NT2/D1 (cell line): ENCODE measurements at regions not wholly inside any gene's neighbourhood (a gene's known extent, or its start where the extent isn't known, plus 50 kb on each side); places are given as distances from the start of the nearest gene placed in this dataset.
"Not testable (repeated sequence)": the region's sequence is repeated elsewhere in the genome, so short reads cannot be mapped to it uniquely, and the experiment has no call there.

Experiments
- DNase-seq: peaks from one replicate; pipeline ENCODE4 v3.0.0-alpha.2; 2011; ENCODE audit warnings: low read depth, low spot score
- H3K27me3 ChIP-seq: 2 replicates; pipeline ENCODE4 v1.6.0; 2011; ENCODE audit warnings: mild to moderate bottlenecking; ENCODE audit not compliant: insufficient read length, insufficient read depth
- H3K36me3 ChIP-seq: 2 replicates; pipeline ENCODE4 v1.6.1; 2011; ENCODE audit warnings: mild to moderate bottlenecking, low read length, mixed read lengths; ENCODE audit not compliant: insufficient read depth, insufficient read length
- H3K4me1 ChIP-seq: 2 replicates; pipeline ENCODE4 v1.5.1; 2011; ENCODE audit not compliant: insufficient read depth, insufficient read length
- H3K4me3 ChIP-seq: 2 replicates; pipeline ENCODE4 v1.5.1; 2011; ENCODE audit warnings: low read depth; ENCODE audit not compliant: insufficient read length
- H3K9ac ChIP-seq: 2 replicates; pipeline ENCODE4 v1.6.0; 2011; ENCODE audit warnings: low read depth; ENCODE audit not compliant: insufficient read length
- H3K9me3 ChIP-seq: 2 replicates; pipeline ENCODE4 v1.5.1; 2011; ENCODE audit warnings: mild to moderate bottlenecking, low read length; ENCODE audit not compliant: insufficient read depth
- SUZ12 ChIP-seq: IDR thresholded peaks from 2 replicates; pipeline ENCODE4 v1.6.1; 2011; ENCODE audit not compliant: insufficient read length, insufficient read depth; ENCODE audit errors: extremely low read depth
- YY1 ChIP-seq: IDR thresholded peaks from 2 replicates; pipeline ENCODE4 v1.6.1; 2011; ENCODE audit not compliant: insufficient read length, insufficient read depth
- ZNF274 ChIP-seq: IDR thresholded peaks from 2 replicates; pipeline ENCODE4 v1.6.1; 2011; ENCODE audit warnings: mild to moderate bottlenecking, low read depth, low read length

GRCh38 chr6:40865259-40865658, 173.8 kb downstream of the UNC5CL start:
- not testable (repeated sequence) for H3K9ac ChIP-seq, DNase-seq, H3K4me3 ChIP-seq, H3K36me3 ChIP-seq, H3K4me1 ChIP-seq, H3K27me3 ChIP-seq
- peaks cover 11% of the 10 kb centered on the region; the same call in 1 of the 2 replicates for H3K9me3 ChIP-seq

GRCh38 chr6:40860443-40860842, 178.6 kb downstream of the UNC5CL start:
- H3K27me3 ChIP-seq = no peaks in the 10 kb centered on the region
- TF ChIP-seq SUZ12 (no peak), ZNF274 (no peak), YY1 (no peak)
- no peak for DNase-seq
- H3K4me3 ChIP-seq = no peak overlapping the region
- H3K9me3 ChIP-seq = peaks cover 5% of the 10 kb centered on the region; the same call in 1 of the 2 replicates
- H3K4me1 ChIP-seq = no peaks in the 10 kb centered on the region
- no peaks in the 10 kb centered on the region for H3K36me3 ChIP-seq
- no peak overlapping the region for H3K9ac ChIP-seq

GRCh38 chr6:40856271-40856670, 182.8 kb downstream of the UNC5CL start:
- Histone ChIP-seq H3K4me3 (no peak overlapping the region), H3K36me3 (no peaks in the 10 kb centered on the region), H3K9me3 (no peaks in the 10 kb centered on the region), H3K9ac (no peak overlapping the region), H3K4me1 (no peaks in the 10 kb centered on the region), H3K27me3 (no peaks in the 10 kb centered on the region)
- DNase-seq = no peak
- TF ChIP-seq ZNF274 = no peak
- no peak for TF ChIP-seq YY1
- TF ChIP-seq SUZ12 = no peak

- H3K4me1 ChIP-seq = no peaks in the 10 kb centered on the region
- no peak for TF ChIP-seq ZNF274
- no peak for TF ChIP-seq YY1
- TF ChIP-seq SUZ12 = no peak
- H3K36me3 ChIP-seq = no peaks in the 10 kb centered on the region
- no peaks in the 10 kb centered on the region for H3K27me3 ChIP-seq
- H3K4me3 ChIP-seq = no peak overlapping the region
- H3K9ac ChIP-seq = no peak overlapping the region
- no peaks in the 10 kb centered on the region for H3K9me3 ChIP-seq
- DNase-seq = no peak
Observed at GRCh38 chr6:40855168-40855880, 183.7 kb downstream of the UNC5CL start.

DNA sequence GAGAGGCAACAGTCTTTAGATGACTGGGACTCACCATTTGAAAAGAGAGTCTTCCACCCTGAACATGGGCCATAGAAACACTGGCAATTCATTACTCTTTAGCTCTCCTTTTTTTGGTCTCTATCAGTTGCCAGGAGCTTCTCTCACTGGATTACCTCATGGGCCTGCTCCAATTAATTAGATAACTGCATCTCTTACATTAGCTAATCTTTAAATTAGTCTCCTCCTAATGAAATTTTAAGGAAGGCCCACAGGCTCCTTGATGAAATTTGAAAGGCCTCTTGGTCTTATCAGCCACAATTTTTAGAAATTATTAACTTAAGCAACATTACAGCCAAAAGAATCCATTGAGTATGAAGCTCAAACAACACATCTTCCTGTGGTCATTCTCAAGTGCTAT, 184.4 kb downstream of the UNC5CL start:
- no peak for DNase-seq
- no peaks in the 10 kb centered on the region for H3K4me1 ChIP-seq
- no peaks in the 10 kb centered on the region for H3K36me3 ChIP-seq
- TF ChIP-seq SUZ12 (no peak), ZNF274 (no peak), YY1 (no peak)
- no peaks in the 10 kb centered on the region for H3K27me3 ChIP-seq
- no peak overlapping the region for H3K9ac ChIP-seq
- no peaks in the 10 kb centered on the region for H3K9me3 ChIP-seq
- H3K4me3 ChIP-seq = no peak overlapping the region

- H3K9me3 ChIP-seq = no peaks in the 10 kb centered on the region
- no peak overlapping the region for H3K4me3 ChIP-seq
- TF ChIP-seq YY1 = no peak
- TF ChIP-seq SUZ12 = no peak
- TF ChIP-seq ZNF274 = no peak
- H3K36me3 ChIP-seq = no peaks in the 10 kb centered on the region
- H3K9ac ChIP-seq = no peak overlapping the region
- H3K4me1 ChIP-seq = no peaks in the 10 kb centered on the region
- H3K27me3 ChIP-seq = no peaks in the 10 kb centered on the region
- DNase-seq = peak; percentile 23
Observed at GRCh38 chr6:40852779-40853373, 186.1 kb downstream of the UNC5CL start.

- Histone ChIP-seq H3K4me3 (no peak overlapping the region), H3K4me1 (no peaks in the 10 kb centered on the region), H3K36me3 (no peaks in the 10 kb centered on the region), H3K9me3 (no peaks in the 10 kb centered on the region), H3K27me3 (no peaks in the 10 kb centered on the region), H3K9ac (no peak overlapping the region)
- TF ChIP-seq ZNF274 (no peak), SUZ12 (no peak)
- DNase-seq = no peak
Observed at GRCh38 chr6:40849546-40849945, 189.5 kb downstream of the UNC5CL start.
